Endothelial cell of umbilical vein (primary cell): ENCODE measurements at regions not wholly inside any gene's neighbourhood (a gene's known extent, or its start where the extent isn't known, plus 50 kb on each side); places are given as distances from the start of the nearest gene placed in this dataset.
A peak's percentile ranks its signal among the peaks of the same experiment; 100 is the strongest.

ENCODE experiments used
- BruUV-seq: library from RNA; stranded (reverse); fragments of 400-500 nt; replicated peaks from 2 replicates; lab custom pipeline; 2021; lab: Mats Ljungman, UMichigan
- CTCF ChIA-PET: fragments of 300-600, 350-600 bp; sonication (Branson Sonifier 250); formaldehyde crosslinking; loops from one replicate; lab custom pipeline; 2021; ENCODE audit warnings: antibody characterized with exemption, inconsistent platforms; lab: Charles Lee
- POLR2A ChIA-PET: fragments of 300-600, 350-600 bp; sonication (Branson Sonifier 250); formaldehyde crosslinking; loops from one replicate; lab custom pipeline; 2021; ENCODE audit warnings: antibody characterized with exemption, inconsistent platforms; lab: Charles Lee
- DNase-seq: peaks from one replicate; pipeline ENCODE4 v3.0.0-alpha.2; 2011; ENCODE audit warnings: low read depth, low spot score
- FAIRE-seq: peaks from 2 replicates; lab custom pipeline; 2011; peaks lifted over from hg19 to GRCh38; lab: Jason Lieb, UNC
- H2AFZ ChIP-seq: 2 replicates; pipeline ENCODE4 v1.6.0; 2012; ENCODE audit warnings: low read depth, low read length, control low read depth, inconsistent platforms
- H3K27ac ChIP-seq: 2 replicates; pipeline ENCODE4 v1.5.1; 2011; ENCODE audit warnings: low read depth, mild to moderate bottlenecking, control low read depth, low read length, moderate library complexity; ENCODE audit not compliant: insufficient read depth
- H3K27me3 ChIP-seq, 2 experiments: 2 replicates each; pipeline versions ENCODE4 v1.6.0 to v1.6.1; 2011; ENCODE audit warnings: low read length in 2 of 2, mixed read lengths in 1 of 2; ENCODE audit not compliant: control insufficient read depth in 2 of 2, insufficient read depth in 2 of 2
- H3K36me3 ChIP-seq, 2 experiments: 2 replicates in 1 of 2; 3 replicates in 1 of 2; pipeline ENCODE4 v1.5.1; 2011; ENCODE audit warnings: low read length in 2 of 2, mild to moderate bottlenecking in 1 of 2, moderate library complexity in 1 of 2; ENCODE audit not compliant: control insufficient read depth in 2 of 2, insufficient read depth in 2 of 2; ENCODE audit errors: extremely low read depth in 1 of 2
- H3K4me1 ChIP-seq: 3 replicates; pipeline ENCODE4 v1.5.1; 2011; ENCODE audit warnings: mild to moderate bottlenecking, low read length; ENCODE audit not compliant: control insufficient read depth, insufficient read depth; ENCODE audit errors: extremely low read depth
- H3K4me2 ChIP-seq: 2 replicates; pipeline ENCODE4 v1.6.1; 2011; ENCODE audit warnings: low read length, control low read depth, mixed read lengths; ENCODE audit not compliant: insufficient read depth
- H3K4me3 ChIP-seq, 3 experiments: fragments of 200-600 bp in 1 of 3; sonication (generic), shearing (Covaris generic) in 1 of 3; replicated peaks in 1 of 3; 2 replicates each; pipeline ENCODE4 v1.5.1; 2011 to 2016; ENCODE audit warnings: control low read depth in 3 of 3, low read length in 3 of 3, mild to moderate bottlenecking in 2 of 3, inconsistent platforms in 1 of 3, low read depth in 1 of 3, moderate library complexity in 1 of 3; ENCODE audit not compliant: insufficient read depth in 1 of 3
- H3K79me2 ChIP-seq: 2 replicates; pipeline ENCODE4 v1.6.0; 2012; ENCODE audit warnings: low read length, inconsistent platforms; ENCODE audit not compliant: control insufficient read depth, insufficient read depth
- H3K9ac ChIP-seq: replicated peaks from 2 replicates; pipeline ENCODE3; 2011; ENCODE audit warnings: low read length, control low read depth; ENCODE audit not compliant: insufficient read depth; ENCODE audit errors: extremely low read depth
- H3K9me1 ChIP-seq: replicated peaks from 3 replicates; pipeline ENCODE4 v1.6.0; 2011; ENCODE audit warnings: mild to moderate bottlenecking, low read length; ENCODE audit not compliant: control insufficient read depth, insufficient read depth; ENCODE audit errors: extremely low read depth
- H3K9me3 ChIP-seq: replicated peaks from 2 replicates; pipeline ENCODE4 v1.5.1; 2012; ENCODE audit warnings: low read length, inconsistent platforms; ENCODE audit not compliant: control insufficient read depth, insufficient read depth
- H4K20me1 ChIP-seq: replicated peaks from 2 replicates; pipeline ENCODE3; 2011; ENCODE audit warnings: mild to moderate bottlenecking, low read length; ENCODE audit not compliant: control insufficient read depth, insufficient read depth; ENCODE audit errors: extremely low read depth
- EZH2 ChIP-seq: IDR thresholded peaks from 2 replicates; pipeline ENCODE4 v1.6.1; 2012; ENCODE audit warnings: borderline replicate concordance, low read depth, mild to moderate bottlenecking, moderate library complexity, low read length, inconsistent platforms; ENCODE audit not compliant: severe bottlenecking
- FOS ChIP-seq: IDR thresholded peaks from 2 replicates; pipeline ENCODE4 v1.6.1; 2011; ENCODE audit warnings: mild to moderate bottlenecking, low read length, moderate library complexity, borderline replicate concordance; ENCODE audit not compliant: insufficient read depth
- GATA2 ChIP-seq: IDR thresholded peaks from 2 replicates; pipeline ENCODE4 v1.7.0; 2011; ENCODE audit warnings: low read depth, mild to moderate bottlenecking, moderate library complexity, mixed read lengths, low read length; ENCODE audit not compliant: insufficient read length, insufficient read depth
- JUN ChIP-seq: IDR thresholded peaks from 2 replicates; pipeline ENCODE4 v1.6.1; 2011; ENCODE audit warnings: borderline replicate concordance, low read depth; ENCODE audit not compliant: insufficient read length, insufficient read depth
- MAX ChIP-seq: IDR thresholded peaks from 2 replicates; pipeline ENCODE4 v1.6.1; 2011; ENCODE audit not compliant: insufficient read depth, insufficient read length
- MYC ChIP-seq: IDR thresholded peaks from one replicate; pipeline ENCODE4 v1.6.1; 2011; ENCODE audit warnings: mild to moderate bottlenecking, low read depth, low read length
- POLR2A ChIP-seq: IDR thresholded peaks from 2 replicates; pipeline ENCODE4 v1.6.1; 2012; ENCODE audit warnings: low read depth, mild to moderate bottlenecking, control low read depth, low read length
- POLR2AphosphoS5 ChIP-seq: IDR thresholded peaks from 2 replicates; pipeline ENCODE4 v1.6.1; 2012; ENCODE audit warnings: low read depth, mild to moderate bottlenecking, control low read depth, low read length, moderate library complexity; ENCODE audit not compliant: insufficient read depth
- dilution Hi-C: fragments of 300-500 bp; cut with MboI; formaldehyde crosslinking; loops from one replicate; pipeline ENCODE4 v1.15.0; 2019; ENCODE audit warnings: low sequenced_read_pairs; ENCODE audit not compliant: extremely low pct_ligation_motif_present
- intact Hi-C: fragments of 100-400 bp; cut with micrococcal nuclease; formaldehyde crosslinking; loops from one replicate; pipeline ENCODE4 v1.10.0; 2022
- TF ChIP-seq, protein P1 (sequence below), 2 donors: IDR thresholded peaks; 1 replicate in 1 of 2; 2 replicates in 1 of 2; pipeline ENCODE4 v1.5.1; 2011; ENCODE audit warnings: low read length in 2 of 2, mild to moderate bottlenecking in 2 of 2, moderate library complexity in 2 of 2, control low read depth in 1 of 2, inconsistent platforms in 1 of 2, low read depth in 1 of 2; ENCODE audit not compliant: insufficient read depth in 1 of 2; ENCODE audit errors: extremely low read depth in 1 of 2

DNA sequence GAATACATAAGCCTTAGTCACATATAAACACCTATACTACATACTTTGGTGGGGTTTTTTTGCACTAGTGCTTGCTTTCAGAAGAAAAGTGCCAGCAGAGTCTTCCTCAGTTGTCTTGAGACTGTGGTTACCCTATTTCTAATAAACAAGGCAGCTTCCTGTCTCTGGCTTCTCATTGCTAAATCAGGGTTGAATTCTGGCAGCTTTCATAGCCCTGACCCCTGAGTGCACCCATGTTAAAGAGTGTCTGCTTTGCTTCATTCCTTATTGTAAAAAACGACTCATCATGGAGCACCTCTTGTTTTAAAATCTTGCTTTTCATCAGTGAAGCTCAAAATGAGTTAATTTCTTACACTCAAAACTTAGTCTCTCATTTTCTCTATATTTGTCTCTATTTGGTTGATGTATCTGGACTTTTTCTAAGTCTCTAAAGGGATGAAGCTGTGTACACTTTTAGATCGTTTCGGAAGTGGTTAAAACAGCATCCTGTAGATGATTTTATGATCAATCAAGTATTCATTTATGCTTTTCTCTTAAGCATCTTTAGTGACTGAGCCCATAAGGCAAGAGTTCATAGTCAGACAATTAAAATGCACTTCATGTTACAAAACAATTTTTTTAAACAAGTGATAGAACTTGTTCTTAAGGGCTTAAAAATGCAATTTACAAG lies 72.1 kb downstream of the KLF12 start:
- Histone ChIP-seq H3K9me3 (no peaks in the 10 kb centered on the region), H3K4me2 (no peak overlapping the region), H3K79me2 (peaks cover 20% of the 10 kb centered on the region), H4K20me1 (no peaks in the 10 kb centered on the region), H3K27ac (no peak overlapping the region), H2AFZ (no peak overlapping the region), H3K4me3 (no peak overlapping the region), H3K36me3 (no peaks in the 10 kb centered on the region), H3K4me1 (no peaks in the 10 kb centered on the region), H3K9ac (no peak overlapping the region), H3K9me1 (no peaks in the 10 kb centered on the region), H3K27me3 (no peaks in the 10 kb centered on the region)
- no peak for FAIRE-seq
- TF ChIP-seq GATA2: no peak
- no peak for TF ChIP-seq MYC
- dilution Hi-C loops: no loop called here
- intact Hi-C loops: no loop called here
- CTCF ChIA-PET: interaction anchor here (1.2 kb wide), 1 partner anchor 11 kb away, joined by 5 read pairs; no protein-coding TSS in a partner anchor
- DNase-seq: peak; percentile 34
- BruUV-seq: no TSS peak
- POLR2A ChIA-PET: no interaction called here

DNA sequence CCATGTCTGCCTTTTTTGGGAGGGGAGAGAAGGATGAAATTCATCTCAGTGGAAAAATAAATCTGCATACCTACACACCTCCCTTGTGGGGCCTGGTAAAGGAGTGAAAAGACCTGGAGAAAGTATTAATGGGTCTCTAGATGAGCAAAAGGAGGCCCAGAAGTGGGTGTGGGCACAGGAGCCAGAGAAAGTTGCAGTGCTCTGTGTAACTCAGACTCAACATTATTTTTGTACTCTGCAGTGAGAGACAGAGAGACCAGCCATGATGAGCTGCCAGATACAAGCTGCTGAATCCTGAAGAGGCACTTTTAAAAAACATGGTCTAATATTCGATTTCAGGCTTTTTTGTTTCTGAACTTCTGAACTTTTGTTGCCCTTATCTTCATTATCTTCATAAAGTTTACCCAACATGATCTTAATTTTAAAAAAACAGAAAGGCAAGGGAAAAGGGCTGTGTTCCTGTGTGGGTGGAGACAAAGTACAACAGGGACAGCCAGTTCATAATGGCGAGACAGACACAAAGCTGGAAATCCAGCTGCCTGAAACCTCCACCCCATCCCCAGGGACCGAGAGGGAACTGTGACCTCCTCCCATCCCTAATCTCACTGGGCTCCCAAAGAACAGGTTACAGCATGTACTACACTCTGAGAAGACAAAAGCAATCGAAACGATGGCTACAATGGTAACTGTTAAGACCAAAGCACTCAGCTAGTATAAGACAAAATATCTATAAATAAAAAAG lies 77.2 kb downstream of the KLF12 start:
- TF ChIP-seq JUN: no peak
- TF ChIP-seq POLR2A: no peak
- TF ChIP-seq FOS: no peak
- TF ChIP-seq MAX: no peak
- TF ChIP-seq MYC: no peak
- no peak for TF ChIP-seq GATA2
- TF ChIP-seq, protein P1, sequence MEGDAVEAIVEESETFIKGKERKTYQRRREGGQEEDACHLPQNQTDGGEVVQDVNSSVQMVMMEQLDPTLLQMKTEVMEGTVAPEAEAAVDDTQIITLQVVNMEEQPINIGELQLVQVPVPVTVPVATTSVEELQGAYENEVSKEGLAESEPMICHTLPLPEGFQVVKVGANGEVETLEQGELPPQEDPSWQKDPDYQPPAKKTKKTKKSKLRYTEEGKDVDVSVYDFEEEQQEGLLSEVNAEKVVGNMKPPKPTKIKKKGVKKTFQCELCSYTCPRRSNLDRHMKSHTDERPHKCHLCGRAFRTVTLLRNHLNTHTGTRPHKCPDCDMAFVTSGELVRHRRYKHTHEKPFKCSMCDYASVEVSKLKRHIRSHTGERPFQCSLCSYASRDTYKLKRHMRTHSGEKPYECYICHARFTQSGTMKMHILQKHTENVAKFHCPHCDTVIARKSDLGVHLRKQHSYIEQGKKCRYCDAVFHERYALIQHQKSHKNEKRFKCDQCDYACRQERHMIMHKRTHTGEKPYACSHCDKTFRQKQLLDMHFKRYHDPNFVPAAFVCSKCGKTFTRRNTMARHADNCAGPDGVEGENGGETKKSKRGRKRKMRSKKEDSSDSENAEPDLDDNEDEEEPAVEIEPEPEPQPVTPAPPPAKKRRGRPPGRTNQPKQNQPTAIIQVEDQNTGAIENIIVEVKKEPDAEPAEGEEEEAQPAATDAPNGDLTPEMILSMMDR (IDR thresholded peaks at IDR 0.05; ENCODE audit: extremely low read depth in 1 of 2, insufficient read depth in 1 of 2, low read depth in 1 of 2, low read length in 2 of 2): no peak
- no peak for TF ChIP-seq POLR2AphosphoS5
- no peak for TF ChIP-seq EZH2
- Histone ChIP-seq H4K20me1 (no peaks in the 10 kb centered on the region), H3K27ac (no peak overlapping the region), H2AFZ (no peak overlapping the region), H3K4me3 (no peak overlapping the region), H3K4me2 (no peak overlapping the region), H3K79me2 (peaks cover 15% of the 10 kb centered on the region), H3K9me1 (no peaks in the 10 kb centered on the region), H3K9ac (no peak overlapping the region), H3K27me3 (no peaks in the 10 kb centered on the region), H3K36me3 (no peaks in the 10 kb centered on the region), H3K4me1 (no peaks in the 10 kb centered on the region), H3K9me3 (no peaks in the 10 kb centered on the region)
- intact Hi-C loops (no loop called here), dilution Hi-C loops (no loop called here)
- CTCF ChIA-PET: interaction anchor here (0.7 to 0.9 kb wide), 2 partner anchors 12 to 17 kb away, joined by 3 to 4 read pairs; no protein-coding TSS in a partner anchor
- no peak for DNase-seq
- FAIRE-seq: no peak
- BruUV-seq: no TSS peak
- POLR2A ChIA-PET: no interaction called here
